H1 (cell line): ENCODE measurements at regions not wholly inside any gene's neighbourhood (a gene's known extent, or its start where the extent isn't known, plus 50 kb on each side); places are given as distances from the start of the nearest gene placed in this dataset.

Source experiments
- CREB1 ChIP-seq: IDR thresholded peaks from 2 replicates; pipeline ENCODE4 v1.6.1; 2012; ENCODE audit warnings: inconsistent platforms
- EP300 ChIP-seq, 2 experiments: IDR thresholded peaks; 1 replicate in 1 of 2; 2 replicates in 1 of 2; pipeline ENCODE4 v1.6.1; 2011 to 2012; ENCODE audit warnings: low read depth in 2 of 2, low read length in 2 of 2, mild to moderate bottlenecking in 2 of 2, borderline replicate concordance in 1 of 2, inconsistent platforms in 1 of 2, moderate library complexity in 1 of 2
- GABPA ChIP-seq: IDR thresholded peaks from 2 replicates; pipeline ENCODE4 v1.6.1; 2011; ENCODE audit warnings: mild to moderate bottlenecking, low read length, moderate library complexity, borderline replicate concordance; ENCODE audit not compliant: insufficient read depth
- GTF2F1 ChIP-seq: IDR thresholded peaks from 2 replicates; pipeline ENCODE4 v1.6.1; 2012; ENCODE audit warnings: low read depth, low read length, improper control_type of control experiment, borderline replicate concordance
- MAX ChIP-seq: IDR thresholded peaks from 2 replicates; pipeline ENCODE4 v1.6.1; 2012; ENCODE audit warnings: inconsistent platforms
- PHF8 ChIP-seq: fragments of 200-600 bp; sonication (generic); conservative IDR thresholded peaks from 2 replicates; pipeline ENCODE4 v1.7.1; 2012; ENCODE audit warnings: low read depth, mild to moderate bottlenecking, inconsistent platforms, low read length, moderate library complexity
- POLR2A ChIP-seq, 2 experiments: IDR thresholded peaks; 1 replicate in 1 of 2; 2 replicates in 1 of 2; pipeline ENCODE4 v1.6.1; 2011; ENCODE audit warnings: low read depth in 2 of 2, low read length in 2 of 2, mild to moderate bottlenecking in 2 of 2; ENCODE audit errors: control extremely low read depth in 1 of 2
- POLR2AphosphoS5 ChIP-seq: IDR thresholded peaks from 2 replicates; pipeline ENCODE4 v1.6.1; 2011; ENCODE audit warnings: low read depth, low read length
- RFX5 ChIP-seq: IDR thresholded peaks from 2 replicates; pipeline ENCODE4 v1.6.1; 2011; ENCODE audit warnings: low read depth, low read length, improper control_type of control experiment, borderline replicate concordance
- TF ChIP-seq, protein P1 (sequence below), 3 experiments: IDR thresholded peaks; 1 replicate in 2 of 3; 2 replicates in 1 of 3; pipeline versions ENCODE4 v1.5.1 to v1.6.1; 2011; ENCODE audit warnings: low read length in 3 of 3, mild to moderate bottlenecking in 3 of 3, inconsistent platforms in 2 of 3, low read depth in 1 of 3, moderate library complexity in 1 of 3; ENCODE audit not compliant: insufficient read depth in 1 of 3; ENCODE audit errors: control extremely low read depth in 1 of 3
- TF ChIP-seq, protein P2 (sequence below): IDR thresholded peaks from 2 replicates; pipeline ENCODE4 v1.6.1; 2011; ENCODE audit warnings: low read depth, mild to moderate bottlenecking, low read length; ENCODE audit not compliant: insufficient read depth

DNA sequence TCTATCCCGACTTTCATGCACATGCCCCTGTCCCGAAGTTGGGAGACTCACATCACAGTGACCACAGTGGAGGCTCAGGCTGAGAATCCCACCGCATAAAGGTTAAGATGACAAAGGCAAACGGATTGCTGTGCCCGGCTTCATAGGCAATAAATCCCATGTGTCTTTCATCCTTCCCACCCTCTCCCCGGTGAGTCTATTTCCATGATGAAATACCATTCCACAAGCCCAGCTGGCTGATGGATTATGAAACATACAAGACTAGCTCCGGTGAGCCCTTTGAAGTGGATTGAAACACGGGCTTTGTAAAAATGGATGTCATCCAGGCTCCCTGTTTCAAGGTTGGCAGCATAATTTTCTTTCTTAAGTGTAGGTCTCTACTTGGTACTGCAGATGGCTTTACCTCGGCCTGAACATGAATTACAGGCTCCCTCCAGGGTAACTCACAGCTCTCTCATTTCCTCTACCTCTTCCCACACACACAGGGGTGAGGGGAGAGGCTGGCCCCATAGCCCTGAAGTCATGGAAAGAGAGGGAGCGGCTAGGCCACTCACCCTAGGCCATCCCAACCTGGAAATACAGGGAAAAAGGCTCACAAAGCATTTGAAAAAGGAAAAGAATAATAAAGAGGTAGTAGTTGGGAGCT, 92.0 kb upstream of the CALN1 start:
- no peak for TF ChIP-seq MAX
- TF ChIP-seq PHF8 = no peak
- TF ChIP-seq EP300 (IDR thresholded peaks at IDR 0.05; ENCODE audit: borderline replicate concordance in 1 of 2, low read depth in 2 of 2, low read length in 2 of 2) = no peak
- TF ChIP-seq CREB1 = no peak
- no peak for TF ChIP-seq POLR2A (IDR thresholded peaks at IDR 0.05; ENCODE audit: control extremely low read depth in 1 of 2, low read depth in 2 of 2, low read length in 2 of 2)
- TF ChIP-seq POLR2AphosphoS5 = no peak
- no peak for TF ChIP-seq RFX5
- TF ChIP-seq, protein P1, sequence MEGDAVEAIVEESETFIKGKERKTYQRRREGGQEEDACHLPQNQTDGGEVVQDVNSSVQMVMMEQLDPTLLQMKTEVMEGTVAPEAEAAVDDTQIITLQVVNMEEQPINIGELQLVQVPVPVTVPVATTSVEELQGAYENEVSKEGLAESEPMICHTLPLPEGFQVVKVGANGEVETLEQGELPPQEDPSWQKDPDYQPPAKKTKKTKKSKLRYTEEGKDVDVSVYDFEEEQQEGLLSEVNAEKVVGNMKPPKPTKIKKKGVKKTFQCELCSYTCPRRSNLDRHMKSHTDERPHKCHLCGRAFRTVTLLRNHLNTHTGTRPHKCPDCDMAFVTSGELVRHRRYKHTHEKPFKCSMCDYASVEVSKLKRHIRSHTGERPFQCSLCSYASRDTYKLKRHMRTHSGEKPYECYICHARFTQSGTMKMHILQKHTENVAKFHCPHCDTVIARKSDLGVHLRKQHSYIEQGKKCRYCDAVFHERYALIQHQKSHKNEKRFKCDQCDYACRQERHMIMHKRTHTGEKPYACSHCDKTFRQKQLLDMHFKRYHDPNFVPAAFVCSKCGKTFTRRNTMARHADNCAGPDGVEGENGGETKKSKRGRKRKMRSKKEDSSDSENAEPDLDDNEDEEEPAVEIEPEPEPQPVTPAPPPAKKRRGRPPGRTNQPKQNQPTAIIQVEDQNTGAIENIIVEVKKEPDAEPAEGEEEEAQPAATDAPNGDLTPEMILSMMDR (IDR thresholded peaks at IDR 0.05; ENCODE audit: control extremely low read depth in 1 of 3, insufficient read depth in 1 of 3, low read depth in 1 of 3, low read length in 3 of 3) = no peak
- no peak for TF ChIP-seq GTF2F1
- no peak for TF ChIP-seq GABPA
- TF ChIP-seq, protein P2, sequence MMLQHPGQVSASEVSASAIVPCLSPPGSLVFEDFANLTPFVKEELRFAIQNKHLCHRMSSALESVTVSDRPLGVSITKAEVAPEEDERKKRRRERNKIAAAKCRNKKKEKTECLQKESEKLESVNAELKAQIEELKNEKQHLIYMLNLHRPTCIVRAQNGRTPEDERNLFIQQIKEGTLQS = no peak
